Chondrocyte (in vitro differentiated cells): ENCODE measurements at regions not wholly inside any gene's neighbourhood (a gene's known extent, or its start where the extent isn't known, plus 50 kb on each side); places are given as distances from the start of the nearest gene placed in this dataset.
A peak's percentile ranks its signal among the peaks of the same experiment; 100 is the strongest.

Experiments
- DNase-seq: peaks from one replicate; pipeline ENCODE4 v3.0.0; 2021; ENCODE audit warnings: mixed read lengths, low spot score
- H3K27ac Mint-ChIP-seq: one replicate; pipeline ENCODE4 v1.8.0; 2021; ENCODE audit warnings: mild to moderate bottlenecking, moderate library complexity, mixed read lengths; ENCODE audit not compliant: unreplicated experiment
- H3K27me3 Mint-ChIP-seq: 2 replicates; pipeline ENCODE4 v1.8.0; 2021; ENCODE audit warnings: low read depth, mixed read lengths
- H3K36me3 Mint-ChIP-seq: 2 replicates; pipeline ENCODE4 v1.8.0; 2021; ENCODE audit warnings: low read depth, mixed read lengths
- H3K4me1 Mint-ChIP-seq: 2 replicates; pipeline ENCODE4 v1.8.0; 2021; ENCODE audit warnings: low read depth, mild to moderate bottlenecking, mixed read lengths
- H3K4me3 Mint-ChIP-seq: one replicate; pipeline ENCODE4 v1.8.0; 2021; ENCODE audit warnings: mild to moderate bottlenecking, moderate library complexity, mixed read lengths; ENCODE audit not compliant: unreplicated experiment
- H3K9me3 Mint-ChIP-seq: 2 replicates; pipeline ENCODE4 v1.8.0; 2021; ENCODE audit warnings: low read depth, mixed read lengths
- TF ChIP-seq, protein P1 (sequence below): fragments of 200-600 bp; sonication (generic); IDR thresholded peaks from 2 replicates; pipeline ENCODE4 v1.5.0; 2021; ENCODE audit warnings: antibody characterized with exemption, mild to moderate bottlenecking, moderate library complexity

DNA sequence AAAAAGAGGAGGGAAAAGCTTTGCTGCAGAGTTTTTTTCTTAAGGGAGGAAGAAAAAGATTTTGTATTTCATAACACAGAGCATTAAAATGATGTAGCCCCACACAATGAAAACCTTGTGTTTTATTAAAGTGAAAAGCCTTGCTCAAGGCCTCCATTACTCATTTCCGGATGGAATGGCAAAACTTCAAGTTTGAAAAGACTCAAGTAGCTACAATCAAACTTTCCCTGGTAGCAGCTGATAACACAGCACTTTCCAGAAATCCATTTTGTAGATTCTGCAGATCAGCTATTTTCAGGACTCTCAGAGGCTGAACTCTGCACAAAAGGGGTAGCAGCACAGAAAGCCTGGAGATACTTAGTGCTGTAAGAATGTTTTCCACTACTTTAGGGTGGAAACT, 374.8 kb downstream of the NFIB start:
- H3K36me3 Mint-ChIP-seq: no peaks in the 10 kb centered on the region
- no peak for DNase-seq
- H3K27me3 Mint-ChIP-seq: no peaks in the 10 kb centered on the region
- peaks cover 32% of the 10 kb centered on the region for H3K4me1 Mint-ChIP-seq
- no peak overlapping the region for H3K4me3 Mint-ChIP-seq
- no peaks in the 10 kb centered on the region for H3K9me3 Mint-ChIP-seq
- H3K27ac Mint-ChIP-seq: peak overlapping the region; percentile 27
- TF ChIP-seq, protein P1, sequence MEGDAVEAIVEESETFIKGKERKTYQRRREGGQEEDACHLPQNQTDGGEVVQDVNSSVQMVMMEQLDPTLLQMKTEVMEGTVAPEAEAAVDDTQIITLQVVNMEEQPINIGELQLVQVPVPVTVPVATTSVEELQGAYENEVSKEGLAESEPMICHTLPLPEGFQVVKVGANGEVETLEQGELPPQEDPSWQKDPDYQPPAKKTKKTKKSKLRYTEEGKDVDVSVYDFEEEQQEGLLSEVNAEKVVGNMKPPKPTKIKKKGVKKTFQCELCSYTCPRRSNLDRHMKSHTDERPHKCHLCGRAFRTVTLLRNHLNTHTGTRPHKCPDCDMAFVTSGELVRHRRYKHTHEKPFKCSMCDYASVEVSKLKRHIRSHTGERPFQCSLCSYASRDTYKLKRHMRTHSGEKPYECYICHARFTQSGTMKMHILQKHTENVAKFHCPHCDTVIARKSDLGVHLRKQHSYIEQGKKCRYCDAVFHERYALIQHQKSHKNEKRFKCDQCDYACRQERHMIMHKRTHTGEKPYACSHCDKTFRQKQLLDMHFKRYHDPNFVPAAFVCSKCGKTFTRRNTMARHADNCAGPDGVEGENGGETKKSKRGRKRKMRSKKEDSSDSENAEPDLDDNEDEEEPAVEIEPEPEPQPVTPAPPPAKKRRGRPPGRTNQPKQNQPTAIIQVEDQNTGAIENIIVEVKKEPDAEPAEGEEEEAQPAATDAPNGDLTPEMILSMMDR: no peak

DNA sequence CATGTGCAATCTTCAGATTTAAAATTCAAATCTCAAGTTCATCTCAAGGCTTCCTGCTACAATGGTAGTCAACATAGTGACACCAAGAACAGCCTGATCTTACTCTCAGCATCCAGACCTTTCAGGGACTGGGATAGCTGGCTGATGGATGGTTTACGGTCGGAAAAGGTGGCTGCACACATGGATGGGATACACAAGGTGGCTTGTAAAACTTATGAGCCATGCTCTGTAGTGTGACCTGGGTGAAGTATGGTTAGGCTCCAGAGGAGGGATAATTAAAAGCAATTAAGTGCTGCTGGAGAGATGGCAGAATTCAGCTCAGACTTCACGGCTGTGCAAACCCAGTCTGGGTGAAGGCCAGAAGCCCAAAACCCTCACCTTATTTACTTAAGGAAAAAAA, 379.5 kb downstream of the NFIB start:
- no peak for DNase-seq
- Mint-ChIP-seq H3K27ac (no peak overlapping the region), H3K27me3 (no peaks in the 10 kb centered on the region), H3K9me3 (no peaks in the 10 kb centered on the region), H3K4me3 (no peak overlapping the region), H3K36me3 (no peaks in the 10 kb centered on the region), H3K4me1 (peaks cover 13% of the 10 kb centered on the region)
- TF ChIP-seq, protein P1: no peak

DNA sequence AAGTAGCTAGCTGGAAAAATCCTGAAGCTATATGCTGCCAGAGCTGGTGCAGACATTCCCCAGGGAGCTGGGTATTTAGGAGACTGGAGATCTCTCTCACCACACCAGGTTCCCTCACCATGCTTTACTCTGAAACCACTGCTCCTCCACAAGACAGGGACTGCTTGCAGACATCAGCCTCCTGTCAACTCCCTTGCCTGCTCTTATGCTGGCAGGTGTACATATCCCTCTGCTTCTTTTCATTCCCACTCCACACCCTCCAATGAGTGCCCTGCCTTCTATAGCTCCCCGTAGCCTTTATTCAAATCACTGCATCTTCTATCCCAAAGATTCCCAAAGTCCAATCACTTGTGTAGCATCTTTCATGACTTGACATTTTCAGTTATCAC, 380.7 kb downstream of the NFIB start:
- Mint-ChIP-seq H3K4me3 (no peak overlapping the region), H3K27ac (no peak overlapping the region), H3K27me3 (no peaks in the 10 kb centered on the region), H3K4me1 (peaks cover 5% of the 10 kb centered on the region), H3K36me3 (no peaks in the 10 kb centered on the region), H3K9me3 (no peaks in the 10 kb centered on the region)
- TF ChIP-seq, protein P1: no peak
- DNase-seq: no peak

DNA sequence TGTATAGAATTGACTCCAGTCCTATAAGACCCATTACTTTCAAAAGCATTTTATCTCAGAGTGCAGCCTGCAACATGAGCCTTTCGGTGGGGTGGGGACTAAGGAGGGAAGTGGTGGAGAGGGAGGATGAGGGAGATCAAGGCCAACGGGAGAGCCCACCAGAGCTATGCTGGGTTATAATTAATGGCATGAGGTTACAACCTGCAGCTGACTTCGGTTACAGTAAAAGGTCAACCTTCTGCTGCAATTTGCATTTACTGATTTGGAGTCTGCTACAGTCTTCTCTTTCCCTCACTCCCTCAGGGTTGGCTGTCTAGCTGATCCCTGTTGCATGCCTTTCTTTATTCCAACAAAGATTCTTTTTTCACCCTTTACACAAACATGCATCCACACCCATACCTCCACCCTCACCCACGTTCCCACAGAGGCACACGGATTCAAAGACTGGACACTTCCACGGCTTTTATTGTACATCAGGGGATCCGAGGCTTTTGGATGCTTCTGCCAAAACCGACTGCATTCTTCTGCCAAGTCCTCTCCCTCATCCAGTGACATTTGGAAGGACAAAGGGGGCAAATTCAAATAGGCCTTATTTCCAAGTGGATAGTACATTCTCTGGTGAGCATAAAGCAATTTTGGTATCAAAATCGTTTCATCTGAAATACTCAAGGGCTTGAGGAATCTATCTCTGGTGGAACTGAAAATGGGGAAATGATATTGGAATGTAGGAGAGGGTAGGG, 381.2 kb downstream of the NFIB start:
- DNase-seq: no peak
- Mint-ChIP-seq H3K36me3 (no peaks in the 10 kb centered on the region), H3K27me3 (no peaks in the 10 kb centered on the region), H3K4me1 (peaks cover 5% of the 10 kb centered on the region), H3K27ac (no peak overlapping the region), H3K9me3 (no peaks in the 10 kb centered on the region), H3K4me3 (no peak overlapping the region)
- TF ChIP-seq, protein P1: no peak

DNA sequence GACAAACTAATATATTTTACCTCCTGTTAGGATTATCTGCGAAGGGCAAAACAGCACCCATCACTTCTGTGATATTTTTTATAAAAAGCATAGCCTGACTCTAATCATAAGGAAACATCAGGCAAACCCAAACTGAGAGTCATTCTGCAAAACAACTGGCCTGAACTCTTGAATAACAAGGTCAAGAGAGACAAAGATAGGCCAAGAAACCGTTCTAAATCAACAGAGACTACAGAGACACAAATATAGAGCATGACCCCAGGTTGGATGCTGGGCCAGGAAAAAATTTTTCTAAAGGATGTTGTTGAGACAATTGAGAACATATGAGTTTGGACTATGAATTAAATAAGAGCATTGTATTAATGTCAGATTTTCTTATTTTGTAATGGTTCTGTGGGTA, 384.9 kb downstream of the NFIB start:
- TF ChIP-seq, protein P1: no peak

More for the DNA sequence above, 384.9 kb downstream of the NFIB start:
- H3K27me3 Mint-ChIP-seq: no peaks in the 10 kb centered on the region
- H3K4me1 Mint-ChIP-seq: peaks cover 5% of the 10 kb centered on the region
- peaks cover 1% of the 10 kb centered on the region for H3K9me3 Mint-ChIP-seq
- no peak for DNase-seq
- no peak overlapping the region for H3K4me3 Mint-ChIP-seq
- H3K36me3 Mint-ChIP-seq: no peaks in the 10 kb centered on the region
- no peak overlapping the region for H3K27ac Mint-ChIP-seq
